Liver (tissue), 8 donors: ENCODE measurements at regions not wholly inside any gene's neighbourhood (a gene's known extent, or its start where the extent isn't known, plus 50 kb on each side); places are given as distances from the start of the nearest gene placed in this dataset.
A peak's percentile ranks its signal among the peaks of the same experiment; 100 is the strongest.

Source experiments
- DNase-seq: peaks from one replicate; pipeline ENCODE4 v3.0.0-alpha.2; 2017; ENCODE audit warnings: low spot score
- H3K27ac ChIP-seq, 2 donors: one replicate each; pipeline ENCODE4 v1.7.0; 2013; ENCODE audit warnings: inconsistent platforms in 2 of 2, low read length in 2 of 2, control low read depth in 1 of 2, low read depth in 1 of 2, mild to moderate bottlenecking in 1 of 2
- H3K27me3 ChIP-seq, 4 donors: one replicate each; pipeline versions ENCODE4 v1.6.1 to v1.7.0; 2013; ENCODE audit warnings: low read length in 3 of 4, inconsistent platforms in 1 of 4, mild to moderate bottlenecking in 1 of 4, moderate library complexity in 1 of 4; ENCODE audit not compliant: control insufficient read depth in 4 of 4, insufficient read depth in 4 of 4
- H3K36me3 ChIP-seq, 4 donors: one replicate each; pipeline versions ENCODE4 v1.6.1 to v1.7.0; 2013; ENCODE audit warnings: low read length in 3 of 4, mild to moderate bottlenecking in 3 of 4, low read depth in 1 of 4, moderate library complexity in 1 of 4; ENCODE audit not compliant: control insufficient read depth in 4 of 4, insufficient read depth in 3 of 4
- H3K4me1 ChIP-seq, 4 donors: one replicate each; pipeline versions ENCODE4 v1.6.1 to v1.7.0; 2013; ENCODE audit warnings: low read length in 3 of 4, mild to moderate bottlenecking in 3 of 4, moderate library complexity in 1 of 4; ENCODE audit not compliant: control insufficient read depth in 4 of 4, insufficient read depth in 4 of 4
- H3K4me3 ChIP-seq, 3 donors: one replicate each; pipeline versions ENCODE4 v1.6.1 to v1.7.0; 2013; ENCODE audit warnings: low read length in 3 of 3, control low read depth in 1 of 3, low read depth in 1 of 3, mild to moderate bottlenecking in 1 of 3
- H3K9ac ChIP-seq, 2 donors: one replicate each; pipeline ENCODE4 v1.7.0; 2013; ENCODE audit warnings: low read length in 2 of 2, mild to moderate bottlenecking in 2 of 2, moderate library complexity in 2 of 2, control low read depth in 1 of 2, low read depth in 1 of 2
- H3K9me3 ChIP-seq, 4 donors: one replicate each; pipeline versions ENCODE4 v1.6.1 to v1.7.0; 2013; ENCODE audit warnings: low read length in 3 of 4; ENCODE audit not compliant: control insufficient read depth in 4 of 4
- EGR1 ChIP-seq, 2 donors: IDR thresholded peaks; 2 replicates each; pipeline ENCODE4 v1.6.1; 2016 to 2018; ENCODE audit warnings: antibody characterized with exemption in 2 of 2, low read depth in 2 of 2
- FOXA1 ChIP-seq: IDR thresholded peaks from 2 replicates; pipeline ENCODE4 v1.6.1; 2016; ENCODE audit warnings: antibody characterized with exemption
- FOXA2 ChIP-seq: IDR thresholded peaks from 2 replicates; pipeline ENCODE4 v1.6.1; 2016; ENCODE audit warnings: antibody characterized with exemption
- GABPA ChIP-seq, 2 donors: IDR thresholded peaks in 1 of 2; conservative IDR thresholded peaks in 1 of 2; 2 replicates each; pipeline ENCODE4 v1.6.1; 2016; ENCODE audit warnings: antibody characterized with exemption in 2 of 2, mild to moderate bottlenecking in 1 of 2, moderate library complexity in 1 of 2
- HNF4A ChIP-seq, 2 donors: conservative IDR thresholded peaks; 2 replicates each; pipeline ENCODE4 v1.6.1; 2016; ENCODE audit warnings: antibody characterized with exemption in 2 of 2, mild to moderate bottlenecking in 2 of 2
- HNF4G ChIP-seq: IDR thresholded peaks from 2 replicates; pipeline ENCODE4 v1.6.1; 2016; ENCODE audit warnings: antibody characterized with exemption
- NR2F2 ChIP-seq: IDR thresholded peaks from 2 replicates; pipeline ENCODE4 v1.6.1; 2016; ENCODE audit warnings: antibody characterized with exemption
- RAD21 ChIP-seq, 2 donors: IDR thresholded peaks; 2 replicates each; pipeline ENCODE4 v1.6.1; 2016; ENCODE audit warnings: antibody characterized with exemption in 2 of 2, mild to moderate bottlenecking in 2 of 2
- REST ChIP-seq: IDR thresholded peaks from 2 replicates; pipeline ENCODE4 v1.6.1; 2016; ENCODE audit warnings: antibody characterized with exemption, mild to moderate bottlenecking
- RXRA ChIP-seq, 2 donors: IDR thresholded peaks; 2 replicates each; pipeline ENCODE4 v1.6.1; 2017 to 2018; ENCODE audit warnings: antibody characterized with exemption in 2 of 2, mild to moderate bottlenecking in 1 of 2
- SP1 ChIP-seq: IDR thresholded peaks from 2 replicates; pipeline ENCODE4 v1.6.1; 2018; ENCODE audit warnings: antibody characterized with exemption, mild to moderate bottlenecking
- TAF1 ChIP-seq: conservative IDR thresholded peaks from 2 replicates; pipeline ENCODE4 v1.6.1; 2016; ENCODE audit warnings: antibody characterized with exemption, mild to moderate bottlenecking
- YY1 ChIP-seq: IDR thresholded peaks from 2 replicates; pipeline ENCODE4 v1.6.1; 2016; ENCODE audit warnings: antibody characterized with exemption, mild to moderate bottlenecking
- WGBS: extraction: QIAGEN DNeasy Blood & Tissue Kit; methylation state at CpG from one replicate; pipeline ENCODE4 v1.1.7; 2013; 5-methylcytosine and 5-hydroxymethylcytosine counted together
- TF ChIP-seq, protein P1 (sequence below): IDR thresholded peaks from 2 replicates; pipeline ENCODE4 v1.6.1; 2016; ENCODE audit warnings: antibody characterized with exemption
- TF ChIP-seq, protein P2 (sequence below): fragments of 150-350 bp; IDR thresholded peaks from 2 replicates; pipeline ENCODE4 v1.5.1; 2017; ENCODE audit warnings: improper control_type of control experiment, low read depth, low read length; ENCODE audit not compliant: missing input control
- TF ChIP-seq, protein P3 (sequence below): IDR thresholded peaks from 2 replicates; pipeline ENCODE4 v1.6.1; 2016; ENCODE audit warnings: antibody characterized with exemption
- donor health status: healthy.
- donor health status: healthy.
- donor health status: healthy.
- donor health status: healthy.
- donor health status: healthy.

GRCh38 chr10:53537508-53537907, 764.9 kb upstream of the MBL2 start (continued):
- TF ChIP-seq REST (no peak), HNF4A (conservative IDR thresholded peaks at IDR 0.05) (peak; percentile 99 to 100), GABPA (IDR thresholded peaks at IDR 0.05 in 1 of 2, conservative IDR thresholded peaks at IDR 0.05 in 1 of 2) (peak in 1 of 2 donors; percentile 20), NR2F2 (no peak), RXRA (IDR thresholded peaks at IDR 0.05) (peak; percentile 32 to 33), EGR1 (IDR thresholded peaks at IDR 0.05; ENCODE audit: low read depth in 2 of 2) (no peak), YY1 (peak; percentile 14), FOXA2 (no peak)
- TF ChIP-seq, protein P1, sequence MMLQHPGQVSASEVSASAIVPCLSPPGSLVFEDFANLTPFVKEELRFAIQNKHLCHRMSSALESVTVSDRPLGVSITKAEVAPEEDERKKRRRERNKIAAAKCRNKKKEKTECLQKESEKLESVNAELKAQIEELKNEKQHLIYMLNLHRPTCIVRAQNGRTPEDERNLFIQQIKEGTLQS: no peak

GRCh38 chr10:53536322-53536721, 763.7 kb upstream of the MBL2 start:
- WGBS: 80% methylated on average over 5 of the region's 5 CpGs
- no peak for DNase-seq
- Histone ChIP-seq H3K27ac (no peak overlapping the region), H3K4me3 (no peak overlapping the region), H3K4me1 (peaks cover 0 to 12% (median 4%) of the 10 kb centered on the region in 4 donors), H3K36me3 (no peaks in the 10 kb centered on the region), H3K9me3 (no peaks in the 10 kb centered on the region), H3K9ac (no peak overlapping the region), H3K27me3 (no peaks in the 10 kb centered on the region)
- TF ChIP-seq, protein P2, sequence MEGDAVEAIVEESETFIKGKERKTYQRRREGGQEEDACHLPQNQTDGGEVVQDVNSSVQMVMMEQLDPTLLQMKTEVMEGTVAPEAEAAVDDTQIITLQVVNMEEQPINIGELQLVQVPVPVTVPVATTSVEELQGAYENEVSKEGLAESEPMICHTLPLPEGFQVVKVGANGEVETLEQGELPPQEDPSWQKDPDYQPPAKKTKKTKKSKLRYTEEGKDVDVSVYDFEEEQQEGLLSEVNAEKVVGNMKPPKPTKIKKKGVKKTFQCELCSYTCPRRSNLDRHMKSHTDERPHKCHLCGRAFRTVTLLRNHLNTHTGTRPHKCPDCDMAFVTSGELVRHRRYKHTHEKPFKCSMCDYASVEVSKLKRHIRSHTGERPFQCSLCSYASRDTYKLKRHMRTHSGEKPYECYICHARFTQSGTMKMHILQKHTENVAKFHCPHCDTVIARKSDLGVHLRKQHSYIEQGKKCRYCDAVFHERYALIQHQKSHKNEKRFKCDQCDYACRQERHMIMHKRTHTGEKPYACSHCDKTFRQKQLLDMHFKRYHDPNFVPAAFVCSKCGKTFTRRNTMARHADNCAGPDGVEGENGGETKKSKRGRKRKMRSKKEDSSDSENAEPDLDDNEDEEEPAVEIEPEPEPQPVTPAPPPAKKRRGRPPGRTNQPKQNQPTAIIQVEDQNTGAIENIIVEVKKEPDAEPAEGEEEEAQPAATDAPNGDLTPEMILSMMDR: no peak
- peak in 1 of 2 donors; percentile 46 for TF ChIP-seq HNF4A (conservative IDR thresholded peaks at IDR 0.05)

DNA sequence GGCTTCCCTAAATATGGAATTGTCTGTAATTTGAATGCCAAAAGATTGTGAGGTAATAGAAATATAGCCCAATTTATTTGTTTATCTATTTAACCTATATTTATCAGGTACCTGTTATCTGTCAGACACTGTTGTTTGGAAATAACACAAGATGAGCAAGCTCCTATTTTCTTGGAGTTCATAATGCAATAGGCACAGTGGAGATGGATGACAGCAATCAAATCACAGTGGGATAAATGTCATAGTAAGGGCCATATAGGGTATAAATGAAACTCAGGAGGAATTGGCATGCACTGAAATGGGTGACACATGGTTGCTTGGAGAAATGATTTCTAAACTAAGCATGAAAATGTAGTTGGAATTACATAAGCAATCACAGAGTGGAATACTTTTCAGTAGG, 761.8 kb upstream of the MBL2 start:
- H3K4me1 ChIP-seq: peaks cover 0 to 12% (median 4%) of the 10 kb centered on the region in 4 donors
- no peaks in the 10 kb centered on the region for H3K27me3 ChIP-seq
- H3K4me3 ChIP-seq: no peak overlapping the region
- no peak overlapping the region for H3K9ac ChIP-seq
- DNase-seq: no peak
- no peaks in the 10 kb centered on the region for H3K9me3 ChIP-seq
- H3K27ac ChIP-seq: no peak overlapping the region
- no peaks in the 10 kb centered on the region for H3K36me3 ChIP-seq
- TF ChIP-seq REST: no peak
- no peak for TF ChIP-seq FOXA2
- TF ChIP-seq FOXA1: no peak
- TF ChIP-seq, protein P2: no peak
- TF ChIP-seq, protein P3, sequence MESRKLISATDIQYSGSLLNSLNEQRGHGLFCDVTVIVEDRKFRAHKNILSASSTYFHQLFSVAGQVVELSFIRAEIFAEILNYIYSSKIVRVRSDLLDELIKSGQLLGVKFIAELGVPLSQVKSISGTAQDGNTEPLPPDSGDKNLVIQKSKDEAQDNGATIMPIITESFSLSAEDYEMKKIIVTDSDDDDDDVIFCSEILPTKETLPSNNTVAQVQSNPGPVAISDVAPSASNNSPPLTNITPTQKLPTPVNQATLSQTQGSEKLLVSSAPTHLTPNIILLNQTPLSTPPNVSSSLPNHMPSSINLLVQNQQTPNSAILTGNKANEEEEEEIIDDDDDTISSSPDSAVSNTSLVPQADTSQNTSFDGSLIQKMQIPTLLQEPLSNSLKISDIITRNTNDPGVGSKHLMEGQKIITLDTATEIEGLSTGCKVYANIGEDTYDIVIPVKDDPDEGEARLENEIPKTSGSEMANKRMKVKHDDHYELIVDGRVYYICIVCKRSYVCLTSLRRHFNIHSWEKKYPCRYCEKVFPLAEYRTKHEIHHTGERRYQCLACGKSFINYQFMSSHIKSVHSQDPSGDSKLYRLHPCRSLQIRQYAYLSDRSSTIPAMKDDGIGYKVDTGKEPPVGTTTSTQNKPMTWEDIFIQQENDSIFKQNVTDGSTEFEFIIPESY: no peak
- TF ChIP-seq TAF1: no peak
- TF ChIP-seq, protein P1: no peak
- no peak for TF ChIP-seq RAD21 (IDR thresholded peaks at IDR 0.05)
- TF ChIP-seq HNF4G: no peak
- no peak for TF ChIP-seq SP1
- TF ChIP-seq HNF4A (conservative IDR thresholded peaks at IDR 0.05): no peak
- TF ChIP-seq GABPA (IDR thresholded peaks at IDR 0.05 in 1 of 2, conservative IDR thresholded peaks at IDR 0.05 in 1 of 2): no peak
